ENCODE measurements at regions not wholly inside any gene's neighbourhood (a gene's known extent, or its start where the extent isn't known, plus 50 kb on each side); places are given as distances from the start of the nearest gene placed in this dataset.

GRCh38 chr1:222865718-222866117 is 50.9 kb downstream of the DISP1 start:
- Histone ChIP-seq H3K4me3 (replicated peaks in 1 of 2; ENCODE audit: low read depth in 1 of 2, low read length in 2 of 2) (no peak overlapping the region), H3K79me2 (ENCODE audit: insufficient read depth, low read length) (no peaks in the 10 kb centered on the region), H3K9me3 (ENCODE audit: control insufficient read depth in 1 of 2, insufficient read depth in 1 of 2, low read depth in 1 of 2, low read length in 2 of 2) (no peaks in the 10 kb centered on the region), H3K27ac (ENCODE audit: low read depth, low read length) (no peak overlapping the region), H3K4me1 (ENCODE audit: control insufficient read depth in 1 of 2, insufficient read depth in 2 of 2, low read length in 2 of 2) (no peaks in the 10 kb centered on the region), H4K20me1 (ENCODE audit: insufficient read depth) (no peaks in the 10 kb centered on the region), H3K36me3 (ENCODE audit: control insufficient read depth in 1 of 2, insufficient read depth in 2 of 2, low read length in 2 of 2) (no peaks in the 10 kb centered on the region), H3K9me2 (ENCODE audit: insufficient read depth) (no peaks in the 10 kb centered on the region), H3K9ac (ENCODE audit: low read length) (no peak overlapping the region), H3K4me2 (ENCODE audit: low read length) (no peak overlapping the region), H2AFZ (ENCODE audit: low read depth, low read length, poor library complexity, severe bottlenecking) (no peak overlapping the region), H3K27me3 (ENCODE audit: insufficient read depth, low read length) (no peaks in the 10 kb centered on the region)
- POLR2A ChIA-PET = no interaction called here
- DNase-seq (ENCODE audit: low read depth, low spot score) = no peak
- TF ChIP-seq POLR2AphosphoS5 (IDR thresholded peaks at IDR 0.05; ENCODE audit: low read depth, low read length) (no peak), SP1 (IDR thresholded peaks at IDR 0.05; ENCODE audit: low read depth) (no peak), ZFX (IDR thresholded peaks at IDR 0.05) (no peak), SIN3A (IDR thresholded peaks at IDR 0.05; ENCODE audit: low read depth) (no peak)
- no peak for ATAC-seq
- no TSS peak for BruUV-seq (replicated peaks)
- intact Hi-C loops (cut with micrococcal nuclease) = no loop called here
- RAD21 ChIA-PET (ENCODE audit: low non-redundant PET in 1 of 2, low total read pairs in 2 of 2, uncharacterized antibody in 2 of 2, unreplicated experiment in 2 of 2) = no interaction called here
- CTCF ChIA-PET = no interaction called here

- Histone ChIP-seq H3K27ac (ENCODE audit: low read depth, low read length) (no peak overlapping the region), H3K4me3 (replicated peaks in 1 of 2; ENCODE audit: low read depth in 1 of 2, low read length in 2 of 2) (no peak overlapping the region), H3K4me1 (ENCODE audit: control insufficient read depth in 1 of 2, insufficient read depth in 2 of 2, low read length in 2 of 2) (no peaks in the 10 kb centered on the region), H3K9me3 (ENCODE audit: control insufficient read depth in 1 of 2, insufficient read depth in 1 of 2, low read depth in 1 of 2, low read length in 2 of 2) (no peaks in the 10 kb centered on the region), H3K9ac (ENCODE audit: low read length) (no peak overlapping the region), H2AFZ (ENCODE audit: low read depth, low read length, poor library complexity, severe bottlenecking) (no peak overlapping the region), H3K27me3 (ENCODE audit: insufficient read depth, low read length) (no peaks in the 10 kb centered on the region), H3K4me2 (ENCODE audit: low read length) (no peak overlapping the region), H3K9me2 (ENCODE audit: insufficient read depth) (no peaks in the 10 kb centered on the region), H4K20me1 (ENCODE audit: insufficient read depth) (no peaks in the 10 kb centered on the region), H3K36me3 (ENCODE audit: control insufficient read depth in 1 of 2, insufficient read depth in 2 of 2, low read length in 2 of 2) (no peaks in the 10 kb centered on the region), H3K79me2 (ENCODE audit: insufficient read depth, low read length) (no peaks in the 10 kb centered on the region)
- POLR2A ChIA-PET = no interaction called here
- TF ChIP-seq SP1 (IDR thresholded peaks at IDR 0.05; ENCODE audit: low read depth) (no peak), RAD21 (IDR thresholded peaks at IDR 0.05; ENCODE audit: low read depth) (no peak)
- intact Hi-C loops (cut with micrococcal nuclease) = no loop called here
- ATAC-seq (no peak), DNase-seq (ENCODE audit: low read depth, low spot score) (no peak)
- RAD21 ChIA-PET (ENCODE audit: low non-redundant PET in 1 of 2, low total read pairs in 2 of 2, uncharacterized antibody in 2 of 2, unreplicated experiment in 2 of 2) = no interaction called here
- no TSS peak for BruUV-seq (replicated peaks)
- CTCF ChIA-PET = no interaction called here
These were observed 52.5 kb downstream of the DISP1 start for GRCh38 chr1:222867316-222867715.

- RAD21 ChIA-PET (ENCODE audit: low non-redundant PET in 1 of 2, low total read pairs in 2 of 2, uncharacterized antibody in 2 of 2, unreplicated experiment in 2 of 2) = no interaction called here
- TF ChIP-seq ZNF274 (IDR thresholded peaks at IDR 0.05; ENCODE audit: low read depth, low read length) = no peak
- TF ChIP-seq ATF3 (IDR thresholded peaks at IDR 0.05) = no peak
- no peak for TF ChIP-seq POLR2AphosphoS5 (IDR thresholded peaks at IDR 0.05; ENCODE audit: low read depth, low read length)
- TF ChIP-seq SIN3A (IDR thresholded peaks at IDR 0.05; ENCODE audit: low read depth) = no peak
- no peak for TF ChIP-seq TCF7L2 (IDR thresholded peaks at IDR 0.05; ENCODE audit: borderline replicate concordance, extremely low read depth, insufficient read depth, insufficient read length)
- TF ChIP-seq SP1 (IDR thresholded peaks at IDR 0.05; ENCODE audit: low read depth) = no peak
- TF ChIP-seq SRF (IDR thresholded peaks at IDR 0.05; ENCODE audit: low read depth) = no peak
- no peak for TF ChIP-seq EZH2phosphoT487 (IDR thresholded peaks at IDR 0.05; ENCODE audit: borderline replicate concordance)
- no peak for TF ChIP-seq JUND (IDR thresholded peaks at IDR 0.05)
- no peak for TF ChIP-seq YY1 (IDR thresholded peaks at IDR 0.05; ENCODE audit: extremely low read depth, insufficient replicate concordance, low read depth, low read length)
These were observed 61.3 kb downstream of the DISP1 start for GRCh38 chr1:222876182-222876581.

More at GRCh38 chr1:222876182-222876581, 61.3 kb downstream of the DISP1 start:
- no peaks in the 10 kb centered on the region for H4K20me1 ChIP-seq (ENCODE audit: insufficient read depth)
- H3K9me3 ChIP-seq (ENCODE audit: control insufficient read depth in 1 of 2, insufficient read depth in 1 of 2, low read depth in 1 of 2, low read length in 2 of 2) = no peaks in the 10 kb centered on the region
- no TSS peak for BruUV-seq (replicated peaks)
- intact Hi-C loops (cut with micrococcal nuclease) = no loop called here
- no peak for DNase-seq (ENCODE audit: low read depth, low spot score)
- H3K79me2 ChIP-seq (ENCODE audit: insufficient read depth, low read length) = no peaks in the 10 kb centered on the region
- H3K36me3 ChIP-seq (ENCODE audit: control insufficient read depth in 1 of 2, insufficient read depth in 2 of 2, low read length in 2 of 2) = no peaks in the 10 kb centered on the region
- peaks cover 0 to 8% of the 10 kb centered on the region in 2 experiments; a peak in 2 of 4 replicates for H3K4me1 ChIP-seq (ENCODE audit: control insufficient read depth in 1 of 2, insufficient read depth in 2 of 2, low read length in 2 of 2)
- ChIA-PET POLR2A (no interaction called here), CTCF (no interaction called here)
- no peaks in the 10 kb centered on the region for H3K9me2 ChIP-seq (ENCODE audit: insufficient read depth)
- H2AFZ ChIP-seq (ENCODE audit: low read depth, low read length, poor library complexity, severe bottlenecking) = no peak overlapping the region
- no peak overlapping the region for H3K4me2 ChIP-seq (ENCODE audit: low read length)
- H3K4me3 ChIP-seq (replicated peaks in 1 of 2; ENCODE audit: low read depth in 1 of 2, low read length in 2 of 2) = no peak overlapping the region
- no peak overlapping the region for H3K9ac ChIP-seq (ENCODE audit: low read length)
- no peaks in the 10 kb centered on the region for H3K27me3 ChIP-seq (ENCODE audit: insufficient read depth, low read length)
- H3K27ac ChIP-seq (ENCODE audit: low read depth, low read length) = no peak overlapping the region
- no peak for ATAC-seq
